Activated CD8-positive, alpha-beta memory T cell treated with anti-CD3 and anti-CD28 coated beads, Interleukin-2, amount 50 U/mL, for 1 hour (primary cell): ENCODE measurements at regions not wholly inside any gene's neighbourhood (a gene's known extent, or its start where the extent isn't known, plus 50 kb on each side); places are given as distances from the start of the nearest gene placed in this dataset.
"Not testable (repeated sequence)": the region's sequence is repeated elsewhere in the genome, so short reads cannot be mapped to it uniquely, and the experiment has no call there.

Experiments
- DNase-seq: peaks from one replicate; pipeline ENCODE4 v3.0.0-alpha.2; 2020; ENCODE audit errors: extremely low read depth

GRCh38 chr22:19661156-19661555, 53.1 kb upstream of the SEPTIN5 start:
- no peak for DNase-seq

GRCh38 chr22:19662049-19662684, 52.1 kb upstream of the SEPTIN5 start:
- DNase-seq, result not testable (repeated sequence)

GRCh38 chr22:19663286-19663815, 51.0 kb upstream of the SEPTIN5 start:
- DNase-seq, result no peak

- DNase-seq, result no peak
Measured at GRCh38 chr22:19663821-19664355, 50.4 kb upstream of the SEPTIN5 start.

- DNase-seq, result no peak
Measured at GRCh38 chr22:19664406-19664805, 49.9 kb upstream of the SEPTIN5 start.
